Ishikawa (cell line): ENCODE measurements at regions not wholly inside any gene's neighbourhood (a gene's known extent, or its start where the extent isn't known, plus 50 kb on each side); places are given as distances from the start of the nearest gene placed in this dataset.

Experiments
- CEBPB ChIP-seq: IDR thresholded peaks from 2 replicates; pipeline ENCODE4 v1.6.1; 2012
- CREB1 ChIP-seq: IDR thresholded peaks from 2 replicates; pipeline ENCODE4 v1.6.1; 2012; ENCODE audit warnings: low read depth
- EGR1 ChIP-seq: IDR thresholded peaks from 2 replicates; pipeline ENCODE4 v1.6.1; 2012
- EP300 ChIP-seq: IDR thresholded peaks from 2 replicates; pipeline ENCODE4 v1.6.1; 2012; ENCODE audit warnings: borderline replicate concordance
- FOXM1 ChIP-seq: IDR thresholded peaks from 2 replicates; pipeline ENCODE4 v1.6.1; 2012; ENCODE audit warnings: low read depth, borderline replicate concordance
- NFIC ChIP-seq: IDR thresholded peaks from 2 replicates; pipeline ENCODE4 v1.6.1; 2012
- RAD21 ChIP-seq: IDR thresholded peaks from 2 replicates; pipeline ENCODE4 v1.6.1; 2012; ENCODE audit warnings: low read depth
- TAF1 ChIP-seq: IDR thresholded peaks from 2 replicates; pipeline ENCODE4 v1.6.1; 2012; ENCODE audit warnings: low read depth, mild to moderate bottlenecking
- TCF12 ChIP-seq: IDR thresholded peaks from 2 replicates; pipeline ENCODE4 v1.6.1; 2012; ENCODE audit warnings: low read depth
- TEAD4 ChIP-seq: IDR thresholded peaks from 2 replicates; pipeline ENCODE4 v1.6.1; 2012
- YY1 ChIP-seq: IDR thresholded peaks from 2 replicates; pipeline ENCODE4 v1.6.1; 2012; ENCODE audit warnings: low read depth
- ZBTB7A ChIP-seq: IDR thresholded peaks from 2 replicates; pipeline ENCODE4 v1.6.1; 2012; ENCODE audit warnings: low read depth
- TF ChIP-seq, protein P1 (sequence below): IDR thresholded peaks from 2 replicates; pipeline ENCODE4 v1.6.1; 2012
- TF ChIP-seq, protein P2 (sequence below): IDR thresholded peaks from 2 replicates; pipeline ENCODE4 v1.6.1; 2012; ENCODE audit warnings: low read depth, mild to moderate bottlenecking
- TF ChIP-seq, protein P3 (sequence below): IDR thresholded peaks from 2 replicates; pipeline ENCODE4 v1.6.1; 2012

DNA sequence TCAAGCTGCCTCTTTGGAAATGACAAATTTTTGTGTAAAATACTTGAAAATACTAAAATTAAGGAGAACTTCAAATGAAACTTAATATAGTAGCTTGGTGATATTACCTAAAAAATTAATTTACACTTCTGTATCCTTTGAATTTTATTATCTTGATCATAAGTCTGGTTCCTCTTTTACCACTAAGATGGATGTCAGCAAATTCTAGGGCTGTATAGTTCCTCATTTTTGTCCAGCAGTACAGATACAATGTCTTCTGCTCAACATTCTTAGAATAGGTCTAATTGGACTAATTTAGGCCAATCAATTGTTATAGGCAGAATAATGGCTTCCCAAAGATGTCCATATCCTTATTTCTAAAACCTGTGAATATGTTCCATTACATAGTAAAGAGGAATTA lies 1298.0 kb upstream of the RAG2 start:
- no peak for TF ChIP-seq EGR1
- TF ChIP-seq CREB1 = no peak
- TF ChIP-seq TEAD4 = no peak
- TF ChIP-seq, protein P1, sequence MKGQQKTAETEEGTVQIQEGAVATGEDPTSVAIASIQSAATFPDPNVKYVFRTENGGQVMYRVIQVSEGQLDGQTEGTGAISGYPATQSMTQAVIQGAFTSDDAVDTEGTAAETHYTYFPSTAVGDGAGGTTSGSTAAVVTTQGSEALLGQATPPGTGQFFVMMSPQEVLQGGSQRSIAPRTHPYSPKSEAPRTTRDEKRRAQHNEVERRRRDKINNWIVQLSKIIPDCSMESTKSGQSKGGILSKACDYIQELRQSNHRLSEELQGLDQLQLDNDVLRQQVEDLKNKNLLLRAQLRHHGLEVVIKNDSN = no peak
- TF ChIP-seq NFIC = no peak
- TF ChIP-seq TAF1 = no peak
- no peak for TF ChIP-seq FOXM1
- TF ChIP-seq, protein P2, sequence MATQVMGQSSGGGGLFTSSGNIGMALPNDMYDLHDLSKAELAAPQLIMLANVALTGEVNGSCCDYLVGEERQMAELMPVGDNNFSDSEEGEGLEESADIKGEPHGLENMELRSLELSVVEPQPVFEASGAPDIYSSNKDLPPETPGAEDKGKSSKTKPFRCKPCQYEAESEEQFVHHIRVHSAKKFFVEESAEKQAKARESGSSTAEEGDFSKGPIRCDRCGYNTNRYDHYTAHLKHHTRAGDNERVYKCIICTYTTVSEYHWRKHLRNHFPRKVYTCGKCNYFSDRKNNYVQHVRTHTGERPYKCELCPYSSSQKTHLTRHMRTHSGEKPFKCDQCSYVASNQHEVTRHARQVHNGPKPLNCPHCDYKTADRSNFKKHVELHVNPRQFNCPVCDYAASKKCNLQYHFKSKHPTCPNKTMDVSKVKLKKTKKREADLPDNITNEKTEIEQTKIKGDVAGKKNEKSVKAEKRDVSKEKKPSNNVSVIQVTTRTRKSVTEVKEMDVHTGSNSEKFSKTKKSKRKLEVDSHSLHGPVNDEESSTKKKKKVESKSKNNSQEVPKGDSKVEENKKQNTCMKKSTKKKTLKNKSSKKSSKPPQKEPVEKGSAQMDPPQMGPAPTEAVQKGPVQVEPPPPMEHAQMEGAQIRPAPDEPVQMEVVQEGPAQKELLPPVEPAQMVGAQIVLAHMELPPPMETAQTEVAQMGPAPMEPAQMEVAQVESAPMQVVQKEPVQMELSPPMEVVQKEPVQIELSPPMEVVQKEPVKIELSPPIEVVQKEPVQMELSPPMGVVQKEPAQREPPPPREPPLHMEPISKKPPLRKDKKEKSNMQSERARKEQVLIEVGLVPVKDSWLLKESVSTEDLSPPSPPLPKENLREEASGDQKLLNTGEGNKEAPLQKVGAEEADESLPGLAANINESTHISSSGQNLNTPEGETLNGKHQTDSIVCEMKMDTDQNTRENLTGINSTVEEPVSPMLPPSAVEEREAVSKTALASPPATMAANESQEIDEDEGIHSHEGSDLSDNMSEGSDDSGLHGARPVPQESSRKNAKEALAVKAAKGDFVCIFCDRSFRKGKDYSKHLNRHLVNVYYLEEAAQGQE = no peak
- TF ChIP-seq ZBTB7A = no peak
- no peak for TF ChIP-seq YY1
- TF ChIP-seq, protein P3, sequence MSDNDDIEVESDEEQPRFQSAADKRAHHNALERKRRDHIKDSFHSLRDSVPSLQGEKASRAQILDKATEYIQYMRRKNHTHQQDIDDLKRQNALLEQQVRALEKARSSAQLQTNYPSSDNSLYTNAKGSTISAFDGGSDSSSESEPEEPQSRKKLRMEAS = no peak
- no peak for TF ChIP-seq EP300
- no peak for TF ChIP-seq RAD21
- no peak for TF ChIP-seq TCF12
- TF ChIP-seq CEBPB = no peak

DNA sequence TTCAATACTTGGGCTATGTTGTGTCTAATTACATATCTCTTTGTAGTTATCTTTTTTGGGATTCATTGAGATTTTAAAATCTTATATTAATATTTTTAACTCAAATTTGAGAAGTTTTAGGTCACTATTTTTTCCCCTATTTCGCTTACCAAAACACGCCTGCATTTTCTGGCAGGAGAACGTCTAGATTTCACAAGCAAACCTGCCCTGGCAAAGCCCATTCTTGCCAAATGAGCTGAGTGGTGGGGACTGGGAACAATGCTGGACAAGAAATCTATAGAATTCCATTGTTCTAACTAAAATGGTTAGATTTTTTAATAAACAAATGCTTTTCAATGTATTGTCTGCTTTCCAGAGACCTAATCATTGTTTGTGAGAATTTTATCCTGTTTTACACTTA lies 1283.7 kb upstream of the RAG2 start:
- no peak for TF ChIP-seq RAD21
- TF ChIP-seq EP300 = no peak

DNA sequence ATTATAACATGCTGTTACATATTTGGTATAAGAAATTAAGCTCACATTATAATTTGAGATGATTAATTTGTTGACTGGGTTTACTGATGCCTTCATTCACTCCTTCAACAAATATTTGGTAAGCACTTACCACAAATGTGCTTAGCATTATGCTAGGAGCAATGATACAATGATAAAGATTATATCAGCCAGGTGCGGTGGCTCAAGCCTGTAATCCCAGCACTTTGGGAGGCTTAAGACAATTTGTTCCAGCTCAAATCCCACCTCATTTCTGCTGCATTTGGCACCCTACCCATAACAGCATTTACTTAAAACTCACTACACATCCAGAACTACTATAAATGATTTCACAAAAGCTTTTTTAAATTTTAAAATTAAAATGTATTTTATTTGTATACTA lies 1263.6 kb upstream of the RAG2 start:
- TF ChIP-seq, protein P2 = no peak
- no peak for TF ChIP-seq RAD21
- TF ChIP-seq, protein P1 = no peak
- no peak for TF ChIP-seq CEBPB
- no peak for TF ChIP-seq YY1
- TF ChIP-seq TAF1 = no peak
- TF ChIP-seq TCF12 = no peak
- TF ChIP-seq NFIC = no peak
- no peak for TF ChIP-seq EGR1
- no peak for TF ChIP-seq TEAD4
- no peak for TF ChIP-seq FOXM1
- TF ChIP-seq ZBTB7A = no peak
- TF ChIP-seq, protein P3 = no peak
- no peak for TF ChIP-seq CREB1
- no peak for TF ChIP-seq EP300

DNA sequence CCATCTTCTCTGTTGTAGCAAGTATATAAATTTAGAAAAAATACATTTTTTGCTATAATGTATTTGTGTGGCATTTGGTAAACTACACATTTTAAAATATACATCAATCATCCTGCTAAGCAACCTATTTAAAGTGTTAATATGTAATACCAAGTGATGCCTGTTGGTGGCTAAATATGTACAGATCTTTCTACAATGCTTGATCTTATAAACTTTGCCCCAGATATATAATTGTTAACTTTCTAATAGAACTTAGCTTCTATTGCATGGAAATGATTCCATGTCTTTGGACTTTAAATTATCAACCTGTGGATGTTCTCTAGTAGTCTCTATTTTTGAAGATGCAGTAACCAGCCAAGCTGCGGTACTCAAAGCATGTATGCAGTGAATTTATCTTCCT lies 1260.4 kb upstream of the RAG2 start:
- no peak for TF ChIP-seq TEAD4
- TF ChIP-seq, protein P3 = no peak

DNA sequence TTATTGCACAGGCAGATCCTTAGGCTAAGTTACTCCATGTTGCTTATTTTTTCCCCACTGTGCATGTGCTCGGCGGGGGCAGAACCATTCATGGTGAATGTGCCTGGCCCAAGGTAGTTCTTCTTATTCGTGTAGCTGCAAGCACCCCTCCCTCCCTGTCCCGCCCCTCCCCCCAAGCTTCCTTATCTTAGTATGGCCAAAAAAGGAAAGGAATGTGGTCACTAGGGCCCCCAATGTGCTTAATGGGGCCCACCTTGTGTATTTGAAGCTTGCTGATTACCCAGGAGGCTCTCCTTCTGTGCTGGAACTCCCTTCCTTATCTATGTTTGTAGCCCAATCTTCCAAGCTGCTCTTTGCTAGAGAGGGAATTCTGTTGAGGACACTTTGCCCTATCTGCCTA lies 1259.7 kb upstream of the RAG2 start:
- TF ChIP-seq, protein P3 = no peak
- no peak for TF ChIP-seq CEBPB
- TF ChIP-seq, protein P1 = no peak
- no peak for TF ChIP-seq TAF1
- TF ChIP-seq YY1 = no peak
- TF ChIP-seq EGR1 = no peak
- TF ChIP-seq, protein P2 = no peak
